T-cell (primary cell): ENCODE measurements at regions not wholly inside any gene's neighbourhood (a gene's known extent, or its start where the extent isn't known, plus 50 kb on each side); places are given as distances from the start of the nearest gene placed in this dataset.

ENCODE experiments used
- ATAC-seq, 4 experiments: fragments of 200-7000 bp in 3 of 4; fragments of 150-1000 bp in 1 of 4; cut with Tn5 transposase; replicated peaks in 1 of 4; 1 replicate in 3 of 4; 2 replicates in 1 of 4; pipeline ENCODE4 v1.10.0; 2021; ENCODE audit warnings: moderate library complexity in 3 of 4, mild to moderate bottlenecking in 2 of 4, moderate number of reproducible peaks in 1 of 4
- CTCF ChIA-PET, 2 donors: fragments of 300-600 bp; sonication (Branson Sonifier 250); formaldehyde crosslinking; loops; one replicate each; lab custom pipeline; 2022; ENCODE audit warnings: antibody characterized with exemption in 2 of 2; lab: Charles Lee
- POLR2A ChIA-PET, 2 donors: fragments of 300-600 bp; sonication (Branson Sonifier 250); formaldehyde crosslinking; loops; one replicate each; lab custom pipeline; 2022; ENCODE audit warnings: antibody characterized with exemption in 2 of 2; lab: Charles Lee
- DNase-seq, 35 experiments: peaks; one replicate each; pipeline versions ENCODE4 v3.0.0 to v3.0.0-alpha.2; 2013 to 2023
- H3K27ac ChIP-seq: one replicate; pipeline ENCODE4 v1.5.1; 2013; ENCODE audit warnings: low read length
- H3K27me3 ChIP-seq, 2 experiments: replicated peaks in 1 of 2; 1 replicate in 1 of 2; 2 replicates in 1 of 2; pipeline versions ENCODE4 v1.6.1 to v1.7.0; 2013; ENCODE audit warnings: low read length in 1 of 2, mixed read lengths in 1 of 2; ENCODE audit not compliant: control insufficient read depth in 2 of 2, insufficient read depth in 2 of 2; ENCODE audit errors: extremely low read depth in 1 of 2
- H3K36me3 ChIP-seq, 2 donors: 1 replicate in 1 of 2; 2 replicates in 1 of 2; pipeline versions ENCODE4 v1.6.1 to v1.7.0; 2013; ENCODE audit warnings: low read length in 1 of 2; ENCODE audit not compliant: control insufficient read depth in 2 of 2, insufficient read depth in 1 of 2; ENCODE audit errors: extremely low read depth in 1 of 2
- H3K4me1 ChIP-seq, 2 experiments: 1 replicate in 1 of 2; 2 replicates in 1 of 2; pipeline versions ENCODE4 v1.6.1 to v1.7.0; 2013; ENCODE audit warnings: low read length in 2 of 2, mixed read lengths in 1 of 2; ENCODE audit not compliant: insufficient read depth in 2 of 2, control insufficient read depth in 1 of 2; ENCODE audit errors: extremely low read depth in 1 of 2
- H3K4me3 ChIP-seq, 2 donors: 1 replicate in 1 of 2; 2 replicates in 1 of 2; pipeline versions ENCODE4 v1.5.1 to v1.7.0; 2013; ENCODE audit warnings: mild to moderate bottlenecking in 2 of 2, low read length in 1 of 2, moderate library complexity in 1 of 2; ENCODE audit not compliant: control insufficient read depth in 1 of 2; ENCODE audit errors: extremely low read depth in 1 of 2
- H3K9me3 ChIP-seq: 2 replicates; pipeline ENCODE4 v1.7.0; 2013
- H3K27ac Mint-ChIP-seq, 2 donors: one replicate each; pipeline ENCODE4 v1.8.0; 2020 to 2021; ENCODE audit warnings: mild to moderate bottlenecking in 2 of 2, mixed read lengths in 2 of 2
- H3K27me3 Mint-ChIP-seq, 2 donors: one replicate each; pipeline ENCODE4 v1.8.0; 2021 to 2022; ENCODE audit warnings: mixed read lengths in 2 of 2
- H3K36me3 Mint-ChIP-seq: one replicate; pipeline ENCODE4 v1.8.0; 2021; ENCODE audit warnings: mixed read lengths
- H3K4me1 Mint-ChIP-seq, 3 donors: one replicate each; pipeline ENCODE4 v1.8.0; 2020 to 2022; ENCODE audit warnings: mixed read lengths in 3 of 3, mild to moderate bottlenecking in 1 of 3
- H3K4me3 Mint-ChIP-seq, 3 donors: one replicate each; pipeline ENCODE4 v1.8.0; 2020 to 2022; ENCODE audit warnings: mild to moderate bottlenecking in 3 of 3, mixed read lengths in 3 of 3, moderate library complexity in 3 of 3
- H3K9me3 Mint-ChIP-seq, 3 donors: one replicate each; pipeline ENCODE4 v1.8.0; 2020 to 2022; ENCODE audit warnings: mixed read lengths in 3 of 3
- WGBS: methylation state at CpG from one replicate; pipeline ENCODE4 v1.1.5; 2013; ENCODE audit warnings: missing lambda C conversion rate; ENCODE audit not compliant: insufficient coverage; 5-methylcytosine and 5-hydroxymethylcytosine counted together

GRCh38 chr18:27728659-27729058 lies 448.3 kb downstream of the CDH2 start:
- H3K36me3 ChIP-seq = no peaks in the 10 kb centered on the region
- POLR2A ChIA-PET = no interaction called here

GRCh38 chr18:27724362-27724761 lies 452.6 kb downstream of the CDH2 start:
- Mint-ChIP-seq H3K4me1 (no peaks in the 10 kb centered on the region), H3K9me3 (peaks cover 20 to 23% (median 23%) of the 10 kb centered on the region in 3 donors), H3K4me3 (no peak overlapping the region), H3K36me3 (no peaks in the 10 kb centered on the region), H3K27ac (no peak overlapping the region), H3K27me3 (no peaks in the 10 kb centered on the region)
- POLR2A ChIA-PET = no interaction called here
- ATAC-seq = no peak
- Histone ChIP-seq H3K27ac (no peak overlapping the region), H3K4me1 (no peaks in the 10 kb centered on the region), H3K4me3 (no peak overlapping the region), H3K9me3 (no peaks in the 10 kb centered on the region), H3K36me3 (no peaks in the 10 kb centered on the region), H3K27me3 (no peaks in the 10 kb centered on the region)
- no peak for DNase-seq
- no CpG with 5 or more reads among the region's 2 CpGs for WGBS
- CTCF ChIA-PET = no interaction called here

More at GRCh38 chr18:27728659-27729058, 448.3 kb downstream of the CDH2 start:
- Mint-ChIP-seq H3K4me1 (no peaks in the 10 kb centered on the region), H3K36me3 (no peaks in the 10 kb centered on the region), H3K9me3 (peaks cover 26 to 32% (median 30%) of the 10 kb centered on the region in 3 donors), H3K27me3 (no peaks in the 10 kb centered on the region), H3K4me3 (no peak overlapping the region), H3K27ac (no peak overlapping the region)
- H3K4me1 ChIP-seq = no peaks in the 10 kb centered on the region
- no peak overlapping the region for H3K4me3 ChIP-seq
- CTCF ChIA-PET = no interaction called here
- no peak overlapping the region for H3K27ac ChIP-seq
- DNase-seq (no peak), ATAC-seq (no peak)
- no peaks in the 10 kb centered on the region for H3K27me3 ChIP-seq
- H3K9me3 ChIP-seq = no peaks in the 10 kb centered on the region

GRCh38 chr18:27723168-27723567 lies 453.8 kb downstream of the CDH2 start:
- Mint-ChIP-seq H3K27me3 (no peaks in the 10 kb centered on the region), H3K4me1 (no peaks in the 10 kb centered on the region), H3K27ac (no peak overlapping the region), H3K4me3 (no peak overlapping the region), H3K9me3 (peaks cover 12 to 19% (median 18%) of the 10 kb centered on the region in 3 donors), H3K36me3 (no peaks in the 10 kb centered on the region)
- Histone ChIP-seq H3K4me3 (no peak overlapping the region), H3K4me1 (no peaks in the 10 kb centered on the region), H3K27me3 (no peaks in the 10 kb centered on the region), H3K9me3 (no peaks in the 10 kb centered on the region), H3K27ac (no peak overlapping the region), H3K36me3 (no peaks in the 10 kb centered on the region)
- ATAC-seq (no peak), DNase-seq (no peak)
- CTCF ChIA-PET = no interaction called here
- POLR2A ChIA-PET = interaction anchor here in 1 of 2 donors (0.6 kb wide), 1 partner anchor 544 kb away, joined by 3 read pairs; no protein-coding TSS in a partner anchor
- WGBS = no CpG with 5 or more reads among the region's 1 CpG

- no peaks in the 10 kb centered on the region for H3K27me3 ChIP-seq
- 54% methylated on average over 4 of the region's 6 CpGs for WGBS
- DNase-seq = no peak
- no peak overlapping the region for H3K4me3 Mint-ChIP-seq
- ChIA-PET CTCF (no interaction called here), POLR2A (no interaction called here)
- H3K9me3 ChIP-seq = no peaks in the 10 kb centered on the region
- no peaks in the 10 kb centered on the region for H3K36me3 Mint-ChIP-seq
- no peaks in the 10 kb centered on the region for H3K27me3 Mint-ChIP-seq
- no peak overlapping the region for H3K4me3 ChIP-seq
- H3K4me1 ChIP-seq = no peaks in the 10 kb centered on the region
- H3K36me3 ChIP-seq = no peaks in the 10 kb centered on the region
- no peak overlapping the region for H3K27ac Mint-ChIP-seq
- no peak overlapping the region for H3K27ac ChIP-seq
- H3K9me3 Mint-ChIP-seq = peaks cover 3 to 16% (median 15%) of the 10 kb centered on the region in 3 donors
- no peak for ATAC-seq
- no peaks in the 10 kb centered on the region for H3K4me1 Mint-ChIP-seq
These were observed 457.2 kb downstream of the CDH2 start for GRCh38 chr18:27719680-27720079.

- no peak overlapping the region for H3K4me3 ChIP-seq
- DNase-seq (no peak), ATAC-seq (no peak)
- no peak overlapping the region for H3K27ac Mint-ChIP-seq
- no peaks in the 10 kb centered on the region for H3K36me3 Mint-ChIP-seq
- no peaks in the 10 kb centered on the region for H3K4me1 Mint-ChIP-seq
- H3K4me3 Mint-ChIP-seq = no peak overlapping the region
- H3K9me3 ChIP-seq = no peaks in the 10 kb centered on the region
- H3K27me3 ChIP-seq = no peaks in the 10 kb centered on the region
- WGBS = no CpG with 5 or more reads among the region's 3 CpGs
- no peaks in the 10 kb centered on the region for H3K27me3 Mint-ChIP-seq
- H3K27ac ChIP-seq = no peak overlapping the region
- peaks cover 1 to 18% (median 16%) of the 10 kb centered on the region in 3 donors for H3K9me3 Mint-ChIP-seq
- ChIA-PET POLR2A (no interaction called here), CTCF (no interaction called here)
- H3K36me3 ChIP-seq = no peaks in the 10 kb centered on the region
- H3K4me1 ChIP-seq = no peaks in the 10 kb centered on the region
These were observed 459.1 kb downstream of the CDH2 start for GRCh38 chr18:27717816-27718215.

- Mint-ChIP-seq H3K9me3 (peaks cover 1 to 18% (median 16%) of the 10 kb centered on the region in 3 donors), H3K4me3 (no peak overlapping the region), H3K36me3 (no peaks in the 10 kb centered on the region), H3K27ac (no peak overlapping the region), H3K4me1 (no peaks in the 10 kb centered on the region), H3K27me3 (no peaks in the 10 kb centered on the region)
- no peak for ATAC-seq
- WGBS = 80% methylated on average over 2 of the region's 4 CpGs
- ChIA-PET CTCF (no interaction called here), POLR2A (no interaction called here)
- Histone ChIP-seq H3K4me1 (no peaks in the 10 kb centered on the region), H3K27me3 (no peaks in the 10 kb centered on the region), H3K36me3 (no peaks in the 10 kb centered on the region), H3K4me3 (no peak overlapping the region), H3K9me3 (no peaks in the 10 kb centered on the region), H3K27ac (no peak overlapping the region)
- DNase-seq = no peak
These were observed 459.7 kb downstream of the CDH2 start for GRCh38 chr18:27717250-27717649.

GRCh38 chr18:27715751-27716150 lies 461.2 kb downstream of the CDH2 start:
- H3K4me3 ChIP-seq = no peak overlapping the region
- H3K27ac ChIP-seq = no peak overlapping the region
- DNase-seq (no peak), ATAC-seq (no peak)
- H3K9me3 Mint-ChIP-seq = peaks cover 9 to 25% (median 16%) of the 10 kb centered on the region in 3 donors
- no peak overlapping the region for H3K27ac Mint-ChIP-seq
- no CpG with 5 or more reads among the region's 3 CpGs for WGBS
- ChIA-PET POLR2A (interaction anchor here in 1 of 2 donors (0.5 kb wide), 1 partner anchor 18 kb away, joined by 9 read pairs; no protein-coding TSS in a partner anchor), CTCF (no interaction called here)
- no peaks in the 10 kb centered on the region for H3K36me3 ChIP-seq
- no peaks in the 10 kb centered on the region for H3K36me3 Mint-ChIP-seq
- no peaks in the 10 kb centered on the region for H3K9me3 ChIP-seq
- no peaks in the 10 kb centered on the region for H3K4me1 Mint-ChIP-seq
- no peaks in the 10 kb centered on the region for H3K27me3 ChIP-seq
- H3K27me3 Mint-ChIP-seq = no peaks in the 10 kb centered on the region
- no peak overlapping the region for H3K4me3 Mint-ChIP-seq
- H3K4me1 ChIP-seq = no peaks in the 10 kb centered on the region
